GM23248 (cell line): ENCODE measurements at regions not wholly inside any gene's neighbourhood (a gene's known extent, or its start where the extent isn't known, plus 50 kb on each side); places are given as distances from the start of the nearest gene placed in this dataset.

Source experiments
- DNase-seq: peaks from one replicate; pipeline ENCODE4 v3.0.0-alpha.2; 2015
- H2AFZ ChIP-seq: fragments of 200-600 bp; sonication (generic); 2 replicates; pipeline ENCODE4 v1.6.1; 2016; ENCODE audit warnings: antibody characterized with exemption
- H3F3A ChIP-seq: fragments of 200-600 bp; sonication (generic); 2 replicates; pipeline ENCODE4 v1.6.1; 2016; ENCODE audit warnings: mild to moderate bottlenecking, antibody characterized with exemption, mixed run types; ENCODE audit not compliant: insufficient read depth
- H3K27ac ChIP-seq: fragments of 200-600 bp; sonication (generic); 2 replicates; pipeline ENCODE4 v1.5.1; 2016; ENCODE audit warnings: mild to moderate bottlenecking
- H3K27me3 ChIP-seq: fragments of 200-600 bp; sonication (generic); replicated peaks from 2 replicates; pipeline ENCODE4 v1.6.1; 2016; ENCODE audit warnings: mild to moderate bottlenecking; ENCODE audit not compliant: insufficient read depth
- H3K36me3 ChIP-seq: fragments of 200-600 bp; sonication (generic); 2 replicates; pipeline ENCODE4 v1.6.1; 2016; ENCODE audit warnings: low read depth, mild to moderate bottlenecking
- H3K4me1 ChIP-seq: fragments of 200-600 bp; sonication (generic); 2 replicates; pipeline ENCODE4 v1.6.1; 2016; ENCODE audit warnings: mild to moderate bottlenecking; ENCODE audit not compliant: insufficient read depth
- H3K4me2 ChIP-seq: fragments of 200-600 bp; sonication (generic); one replicate; pipeline ENCODE4 v1.6.1; 2016; ENCODE audit warnings: mild to moderate bottlenecking; ENCODE audit not compliant: unreplicated experiment
- H3K4me3 ChIP-seq: fragments of 200-600 bp; sonication (generic); 2 replicates; pipeline ENCODE4 v1.5.1; 2016; ENCODE audit warnings: mild to moderate bottlenecking
- H3K79me2 ChIP-seq: fragments of 200-600 bp; sonication (generic); 2 replicates; pipeline ENCODE4 v1.6.1; 2016; ENCODE audit warnings: mild to moderate bottlenecking; ENCODE audit not compliant: insufficient read depth
- H3K9ac ChIP-seq: fragments of 200-600 bp; sonication (generic); 2 replicates; pipeline ENCODE4 v1.6.1; 2016; ENCODE audit warnings: mild to moderate bottlenecking
- H3K9me2 ChIP-seq: fragments of 200-600 bp; sonication (generic); 2 replicates; pipeline ENCODE4 v1.6.1; 2016; ENCODE audit warnings: mixed run types, mild to moderate bottlenecking, moderate library complexity; ENCODE audit not compliant: insufficient read depth
- H3K9me3 ChIP-seq: fragments of 200-600 bp; sonication (generic); one replicate; pipeline ENCODE4 v1.6.1; 2017; ENCODE audit warnings: low read depth
- H4K20me1 ChIP-seq: fragments of 200-600 bp; sonication (generic); 2 replicates; pipeline ENCODE4 v1.6.0; 2016; ENCODE audit not compliant: insufficient read depth
- EZH2 ChIP-seq: fragments of 200-600 bp; sonication (generic); IDR thresholded peaks from 2 replicates; pipeline ENCODE4 v1.6.1; 2018; ENCODE audit warnings: antibody characterized with exemption, mild to moderate bottlenecking; ENCODE audit not compliant: insufficient read depth, poor library complexity, severe bottlenecking
- EZH2phosphoT487 ChIP-seq: fragments of 200-600 bp; sonication (generic); IDR thresholded peaks from 2 replicates; pipeline ENCODE4 v1.6.1; 2018; ENCODE audit warnings: antibody characterized with exemption, moderate library complexity, mild to moderate bottlenecking, low read depth; ENCODE audit not compliant: insufficient read depth
- WGBS, 2 experiments: methylation state at CpG; one replicate each; pipeline ENCODE4 v1.1.6; 2015 to 2017; ENCODE audit warnings: low lambda C conversion rate in 2 of 2, low coverage in 1 of 2; ENCODE audit errors: missing lambda C conversion rate in 2 of 2; 5-methylcytosine and 5-hydroxymethylcytosine counted together
- in situ Hi-C: fragments of 300-500 bp; cut with MboI; formaldehyde crosslinking; loops from 2 replicates; pipeline ENCODE4 v1.15.0; 2020

- no peak overlapping the region for H3K27ac ChIP-seq
- no peaks in the 10 kb centered on the region for H3K79me2 ChIP-seq
- H3K9ac ChIP-seq: no peak overlapping the region
- WGBS, 2 experiments: 62 to 68% methylated on average over 13 of the region's 13 CpGs
- no peaks in the 10 kb centered on the region for H3K36me3 ChIP-seq
- H3K4me2 ChIP-seq: no peak overlapping the region
- no peaks in the 10 kb centered on the region for H3K9me2 ChIP-seq
- no peak overlapping the region for H2AFZ ChIP-seq
- TF ChIP-seq EZH2phosphoT487 (no peak), EZH2 (no peak)
- no peaks in the 10 kb centered on the region for H3K9me3 ChIP-seq
- no peaks in the 10 kb centered on the region for H4K20me1 ChIP-seq
- in situ Hi-C loops: no loop called here
- H3K27me3 ChIP-seq: peaks cover 27% of the 10 kb centered on the region
- no peaks in the 10 kb centered on the region for H3F3A ChIP-seq
- H3K4me3 ChIP-seq: no peak overlapping the region
- H3K4me1 ChIP-seq: no peaks in the 10 kb centered on the region
- DNase-seq: no peak
These were observed 154.2 kb upstream of the PRMT8 start for GRCh38 chr12:3336606-3337311.

GRCh38 chr12:3337944-3338343 lies 153.1 kb upstream of the PRMT8 start:
- no peaks in the 10 kb centered on the region for H3K9me3 ChIP-seq
- no peak overlapping the region for H2AFZ ChIP-seq
- no peak for DNase-seq
- no peaks in the 10 kb centered on the region for H3K4me1 ChIP-seq
- no peaks in the 10 kb centered on the region for H3F3A ChIP-seq
- H3K4me3 ChIP-seq: no peak overlapping the region
- no peak overlapping the region for H3K27ac ChIP-seq
- in situ Hi-C loops: no loop called here
- H3K9me2 ChIP-seq: no peaks in the 10 kb centered on the region
- no peaks in the 10 kb centered on the region for H3K79me2 ChIP-seq
- H3K9ac ChIP-seq: no peak overlapping the region
- H3K4me2 ChIP-seq: no peak overlapping the region
- WGBS, 2 experiments: 48 to 57% methylated on average over 5 of the region's 5 CpGs
- TF ChIP-seq EZH2: no peak
- no peak for TF ChIP-seq EZH2phosphoT487
- H3K36me3 ChIP-seq: no peaks in the 10 kb centered on the region
- H4K20me1 ChIP-seq: no peaks in the 10 kb centered on the region
- peaks cover 39% of the 10 kb centered on the region for H3K27me3 ChIP-seq

- Histone ChIP-seq H3K9me2 (no peaks in the 10 kb centered on the region), H3K9me3 (no peaks in the 10 kb centered on the region), H2AFZ (no peak overlapping the region), H3K4me2 (no peak overlapping the region), H3K4me1 (no peaks in the 10 kb centered on the region), H3K79me2 (no peaks in the 10 kb centered on the region), H3F3A (no peaks in the 10 kb centered on the region), H3K4me3 (no peak overlapping the region), H4K20me1 (no peaks in the 10 kb centered on the region), H3K27me3 (peaks cover 39% of the 10 kb centered on the region), H3K36me3 (no peaks in the 10 kb centered on the region), H3K9ac (no peak overlapping the region), H3K27ac (no peak overlapping the region)
- in situ Hi-C loops: no loop called here
- TF ChIP-seq EZH2 (no peak), EZH2phosphoT487 (no peak)
- WGBS, 2 experiments: 63 to 65% methylated on average over 7 of the region's 7 CpGs
- no peak for DNase-seq
These were observed 151.8 kb upstream of the PRMT8 start for GRCh38 chr12:3339221-3339620.

GRCh38 chr12:3341594-3341993 lies 149.4 kb upstream of the PRMT8 start:
- 2% methylated on average over 4 of the region's 4 CpGs for WGBS, 2 experiments

GRCh38 chr12:3342051-3342450 lies 149.0 kb upstream of the PRMT8 start:
- Histone ChIP-seq H4K20me1 (no peaks in the 10 kb centered on the region), H2AFZ (no peak overlapping the region), H3K36me3 (no peaks in the 10 kb centered on the region)

More at GRCh38 chr12:3341594-3341993, 149.4 kb upstream of the PRMT8 start:
- Histone ChIP-seq H3K4me2 (no peak overlapping the region), H3F3A (no peaks in the 10 kb centered on the region), H3K9ac (no peak overlapping the region), H2AFZ (no peak overlapping the region), H3K4me1 (no peaks in the 10 kb centered on the region), H3K4me3 (no peak overlapping the region), H3K79me2 (no peaks in the 10 kb centered on the region), H3K27me3 (peaks cover 26% of the 10 kb centered on the region), H3K27ac (no peak overlapping the region), H3K9me3 (no peaks in the 10 kb centered on the region), H3K9me2 (no peaks in the 10 kb centered on the region), H3K36me3 (no peaks in the 10 kb centered on the region), H4K20me1 (no peaks in the 10 kb centered on the region)
- in situ Hi-C loops: no loop called here
- DNase-seq: no peak
- no peak for TF ChIP-seq EZH2
- no peak for TF ChIP-seq EZH2phosphoT487

More at GRCh38 chr12:3342051-3342450, 149.0 kb upstream of the PRMT8 start:
- DNase-seq: peak; percentile 45
- Histone ChIP-seq H3K4me2 (no peak overlapping the region), H3K27ac (no peak overlapping the region), H3K9me2 (no peaks in the 10 kb centered on the region), H3K4me3 (no peak overlapping the region), H3K9me3 (no peaks in the 10 kb centered on the region), H3K9ac (no peak overlapping the region), H3K79me2 (no peaks in the 10 kb centered on the region), H3F3A (no peaks in the 10 kb centered on the region), H3K4me1 (no peaks in the 10 kb centered on the region), H3K27me3 (peaks cover 26% of the 10 kb centered on the region)
- in situ Hi-C loops: no loop called here
- TF ChIP-seq EZH2: no peak
- no peak for TF ChIP-seq EZH2phosphoT487
- WGBS, 2 experiments: 19 to 25% methylated on average over 8 of the region's 8 CpGs
